VCaP (cell line): ENCODE measurements at regions not wholly inside any gene's neighbourhood (a gene's known extent, or its start where the extent isn't known, plus 50 kb on each side); places are given as distances from the start of the nearest gene placed in this dataset.

Experiments
- H3K27ac ChIP-seq: fragments of 450-650 bp; 2 replicates; pipeline ENCODE4 v1.5.1; 2017
- TF ChIP-seq, protein P1 (sequence below): fragments of 450-650 bp; conservative IDR thresholded peaks from 2 replicates; pipeline ENCODE4 v1.5.1; 2017; ENCODE audit warnings: mild to moderate bottlenecking, moderate library complexity

DNA sequence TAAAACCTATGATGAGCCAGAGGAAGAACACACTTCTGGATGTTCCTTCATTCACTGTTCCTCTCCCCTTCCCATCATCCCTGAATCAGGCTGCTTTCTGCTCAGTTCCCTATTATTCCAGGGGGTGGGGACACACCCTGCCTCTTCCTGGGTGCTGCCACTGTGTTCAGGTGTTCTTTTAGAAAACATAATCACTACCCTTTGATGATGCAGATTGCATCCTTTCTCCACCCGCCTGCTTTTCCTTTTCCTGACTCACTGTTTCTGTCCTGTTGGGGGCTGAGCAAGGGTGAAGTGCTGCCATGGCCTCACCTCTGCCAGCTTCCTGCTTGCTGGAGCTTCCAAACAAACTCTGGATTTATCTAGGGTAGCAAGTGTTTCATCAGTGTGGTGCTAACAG is 331.9 kb upstream of the GRIA1 start:
- no peak overlapping the region for H3K27ac ChIP-seq
- TF ChIP-seq, protein P1, sequence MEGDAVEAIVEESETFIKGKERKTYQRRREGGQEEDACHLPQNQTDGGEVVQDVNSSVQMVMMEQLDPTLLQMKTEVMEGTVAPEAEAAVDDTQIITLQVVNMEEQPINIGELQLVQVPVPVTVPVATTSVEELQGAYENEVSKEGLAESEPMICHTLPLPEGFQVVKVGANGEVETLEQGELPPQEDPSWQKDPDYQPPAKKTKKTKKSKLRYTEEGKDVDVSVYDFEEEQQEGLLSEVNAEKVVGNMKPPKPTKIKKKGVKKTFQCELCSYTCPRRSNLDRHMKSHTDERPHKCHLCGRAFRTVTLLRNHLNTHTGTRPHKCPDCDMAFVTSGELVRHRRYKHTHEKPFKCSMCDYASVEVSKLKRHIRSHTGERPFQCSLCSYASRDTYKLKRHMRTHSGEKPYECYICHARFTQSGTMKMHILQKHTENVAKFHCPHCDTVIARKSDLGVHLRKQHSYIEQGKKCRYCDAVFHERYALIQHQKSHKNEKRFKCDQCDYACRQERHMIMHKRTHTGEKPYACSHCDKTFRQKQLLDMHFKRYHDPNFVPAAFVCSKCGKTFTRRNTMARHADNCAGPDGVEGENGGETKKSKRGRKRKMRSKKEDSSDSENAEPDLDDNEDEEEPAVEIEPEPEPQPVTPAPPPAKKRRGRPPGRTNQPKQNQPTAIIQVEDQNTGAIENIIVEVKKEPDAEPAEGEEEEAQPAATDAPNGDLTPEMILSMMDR = no peak

DNA sequence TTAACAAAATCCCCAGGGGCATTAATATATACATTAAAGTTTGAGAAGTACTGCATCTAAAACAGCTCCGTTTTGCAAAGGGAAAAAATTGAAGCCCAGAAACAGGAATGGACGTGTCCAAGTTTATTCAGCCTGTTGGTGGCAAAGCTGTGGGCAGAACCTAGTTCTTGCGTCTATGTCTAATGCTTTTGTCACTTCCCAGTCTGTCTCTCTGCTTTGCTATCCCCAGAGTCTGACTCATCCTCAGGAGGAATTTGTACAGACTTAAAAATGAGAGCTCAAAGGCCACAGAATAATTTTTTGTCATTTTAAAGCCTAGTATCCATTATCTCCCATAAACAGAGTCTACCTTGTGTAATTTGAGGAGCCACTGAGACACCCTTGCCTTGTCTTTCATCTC is 330.9 kb upstream of the GRIA1 start:
- no peak overlapping the region for H3K27ac ChIP-seq
- TF ChIP-seq, protein P1 = no peak

DNA sequence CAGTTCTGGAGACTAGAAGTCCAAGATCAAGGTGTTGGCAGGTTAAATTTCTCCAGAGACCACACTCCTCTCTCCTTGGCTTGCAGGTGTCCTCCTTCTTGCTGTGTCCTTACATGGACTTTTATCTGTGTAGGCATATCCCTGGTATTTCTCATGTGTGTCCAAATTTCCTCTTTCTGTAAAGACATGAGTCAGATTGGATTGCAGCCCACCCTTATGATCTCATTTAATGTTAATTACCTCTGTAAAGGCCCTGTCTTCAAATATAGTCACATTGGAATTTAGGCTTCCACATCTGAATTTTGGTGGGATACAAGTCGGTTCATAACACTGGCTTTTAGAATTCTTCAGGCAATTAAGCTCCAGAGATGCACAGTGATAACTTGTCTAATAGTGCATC is 322.2 kb upstream of the GRIA1 start:
- TF ChIP-seq, protein P1 = no peak
- no peak overlapping the region for H3K27ac ChIP-seq

DNA sequence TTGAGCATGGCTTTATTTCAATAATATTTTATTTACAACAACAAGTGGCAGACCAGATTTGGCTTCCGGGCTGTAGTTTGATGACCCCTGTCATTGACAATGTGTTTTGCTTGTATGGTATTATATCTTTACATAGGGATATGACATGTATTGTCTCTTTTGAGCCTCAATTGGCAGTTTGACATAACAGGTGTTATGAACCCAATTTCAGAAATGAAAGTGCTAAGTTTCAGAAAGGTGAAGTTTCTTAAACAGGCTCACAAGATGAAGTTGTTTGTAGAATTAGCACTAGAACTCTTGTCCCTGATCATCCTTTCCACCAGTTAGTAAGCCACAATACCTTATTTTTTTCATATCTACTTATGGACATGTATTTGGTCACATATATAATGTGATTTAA is 303.0 kb upstream of the GRIA1 start:
- TF ChIP-seq, protein P1 = no peak
- H3K27ac ChIP-seq = no peak overlapping the region

DNA sequence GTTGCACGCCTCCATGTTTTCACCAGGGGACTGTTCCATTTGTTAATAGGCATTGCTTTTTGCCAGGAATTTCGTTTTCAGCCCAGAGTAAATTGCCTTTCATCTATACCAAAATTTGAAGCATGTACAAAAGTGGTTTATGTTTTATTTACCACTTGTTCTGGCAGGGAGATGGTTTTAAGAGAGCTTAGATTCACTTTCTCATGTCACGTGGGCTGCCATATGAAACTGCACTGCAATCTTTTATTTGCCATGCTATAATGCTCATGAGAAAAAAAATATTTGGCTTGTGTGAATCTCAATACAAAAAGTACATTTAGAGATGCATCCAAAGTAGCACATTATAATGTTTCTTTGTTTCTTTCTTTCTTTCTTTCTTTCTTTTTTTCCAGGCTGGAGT is 284.1 kb upstream of the GRIA1 start:
- TF ChIP-seq, protein P1 = no peak
- H3K27ac ChIP-seq = no peak overlapping the region

DNA sequence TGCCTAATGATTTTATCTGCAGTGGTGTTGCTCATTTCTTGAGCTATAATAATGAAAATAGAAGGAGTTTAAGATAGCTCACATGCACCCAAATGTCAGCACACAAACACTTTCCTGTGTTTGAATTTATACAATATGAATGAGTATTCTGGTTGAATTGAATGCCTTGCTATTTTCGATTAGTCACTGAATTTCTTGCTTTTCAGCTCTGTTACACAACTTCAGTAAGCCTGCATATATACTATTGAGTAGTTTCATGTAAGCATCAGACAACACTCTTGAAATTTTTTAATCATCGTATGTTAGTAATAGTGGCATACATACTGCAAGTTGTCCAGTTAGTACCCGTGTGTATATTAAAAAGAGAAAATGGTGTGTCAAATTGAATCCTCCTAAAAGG is 281.5 kb upstream of the GRIA1 start:
- TF ChIP-seq, protein P1 = no peak

DNA sequence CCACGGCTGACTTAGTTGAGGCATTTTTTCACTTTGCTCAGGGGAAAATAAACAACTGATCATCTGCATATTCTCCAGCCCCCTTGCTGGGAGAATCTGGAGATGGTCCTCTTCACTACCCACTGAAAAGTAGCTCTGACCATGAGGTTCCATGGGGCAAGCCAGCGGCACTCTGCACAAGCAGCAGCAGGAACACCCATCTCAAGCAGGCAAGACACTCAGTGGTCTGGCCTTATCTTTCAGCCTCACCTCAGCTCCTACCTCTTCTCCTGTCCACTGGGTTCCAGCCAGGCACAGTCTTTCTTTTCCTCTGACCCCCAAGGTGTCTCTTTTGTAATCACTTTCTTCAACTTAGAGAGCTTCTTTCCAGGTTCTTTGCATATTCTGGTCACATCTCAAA is 280.8 kb upstream of the GRIA1 start:
- TF ChIP-seq, protein P1 = no peak
- H3K27ac ChIP-seq = no peak overlapping the region

More for the DNA sequence above, 281.5 kb upstream of the GRIA1 start:
- H3K27ac ChIP-seq = no peak overlapping the region

DNA sequence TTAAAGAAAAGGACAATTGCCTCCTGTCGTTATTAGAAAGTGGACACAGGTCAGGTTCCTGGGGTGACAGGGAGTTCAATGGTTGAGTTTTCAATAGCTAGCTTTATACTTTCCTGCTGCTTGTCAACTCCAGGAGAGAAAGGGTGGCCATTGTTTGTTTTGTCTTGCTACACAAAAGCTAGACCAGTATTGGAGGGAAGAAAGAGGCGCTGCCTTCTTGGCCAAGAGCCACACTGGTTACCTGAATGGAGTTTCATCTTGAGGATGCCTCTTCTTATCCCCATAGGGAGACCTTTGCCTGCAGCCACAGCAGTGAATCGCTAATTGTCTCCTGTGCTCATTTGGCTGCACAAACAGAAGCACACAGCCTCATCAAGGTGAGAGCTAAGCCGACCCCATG is 279.4 kb upstream of the GRIA1 start:
- TF ChIP-seq, protein P1 = no peak
- H3K27ac ChIP-seq = no peak overlapping the region
